ENCODE measurements at regions not wholly inside any gene's neighbourhood (a gene's known extent, or its start where the extent isn't known, plus 50 kb on each side); places are given as distances from the start of the nearest gene placed in this dataset.

DNA sequence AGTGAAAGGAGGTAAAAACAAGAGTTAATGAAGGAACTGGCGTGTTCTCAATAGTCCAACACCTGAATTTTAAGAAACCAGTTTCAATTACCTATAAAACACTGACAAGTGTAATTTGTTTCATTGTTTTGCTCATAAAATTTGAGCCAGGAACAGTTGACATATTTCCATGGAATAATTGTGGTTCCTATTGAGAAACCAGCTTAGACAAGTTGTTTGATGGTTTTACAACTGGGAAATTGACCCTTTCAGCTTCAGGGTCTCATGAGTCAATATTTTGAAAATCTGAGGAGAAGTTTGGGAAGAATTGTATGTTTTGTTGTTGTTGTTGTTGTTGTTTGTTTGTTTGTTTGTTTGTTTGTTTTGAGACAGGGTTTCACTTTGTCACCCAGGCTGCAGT, 69.1 kb upstream of the GADD45A start:
- Histone ChIP-seq H3K9me1 (ENCODE audit: control insufficient read depth, extremely low read depth, insufficient read depth, low read length) (no peaks in the 10 kb centered on the region), H2AFZ (ENCODE audit: control insufficient read depth, low read length) (no peak overlapping the region), H3K27me3 (ENCODE audit: control insufficient read depth, extremely low read depth, insufficient read depth, low read length) (no peaks in the 10 kb centered on the region), H3K79me2 (ENCODE audit: control insufficient read depth, insufficient read depth, low read length) (no peaks in the 10 kb centered on the region), H4K20me1 (ENCODE audit: control insufficient read depth, extremely low read depth, insufficient read depth, low read length) (no peaks in the 10 kb centered on the region), H3K4me3 (ENCODE audit: control insufficient read depth in 2 of 3, extremely low read depth in 1 of 3, insufficient read depth in 2 of 3, low read depth in 1 of 3, low read length in 3 of 3) (no peak overlapping the region), H3K27ac (ENCODE audit: control insufficient read depth, insufficient read depth, low read length) (no peak overlapping the region), H3K9me3 (ENCODE audit: control insufficient read depth, low read depth, low read length) (no peaks in the 10 kb centered on the region), H3K4me2 (ENCODE audit: control insufficient read depth, extremely low read depth, insufficient read depth, low read depth, low read length) (no peak overlapping the region), H3K9ac (ENCODE audit: control insufficient read depth, extremely low read depth, insufficient read depth, low read length) (no peak overlapping the region), H3K36me3 (ENCODE audit: control insufficient read depth in 2 of 2, extremely low read depth in 1 of 2, insufficient read depth in 2 of 2, low read length in 2 of 2) (no peaks in the 10 kb centered on the region), H3K4me1 (ENCODE audit: control insufficient read depth, extremely low read depth, insufficient read depth, low read length) (peaks cover 4% of the 10 kb centered on the region)
- FAIRE-seq (no peak), DNase-seq (ENCODE audit: low read depth, low spot score) (no peak)
- dilution Hi-C loops (cut with MboI; ENCODE audit: extremely low pct_ligation_motif_present, low sequenced_read_pairs) = no loop called here
- TF ChIP-seq, protein P1, sequence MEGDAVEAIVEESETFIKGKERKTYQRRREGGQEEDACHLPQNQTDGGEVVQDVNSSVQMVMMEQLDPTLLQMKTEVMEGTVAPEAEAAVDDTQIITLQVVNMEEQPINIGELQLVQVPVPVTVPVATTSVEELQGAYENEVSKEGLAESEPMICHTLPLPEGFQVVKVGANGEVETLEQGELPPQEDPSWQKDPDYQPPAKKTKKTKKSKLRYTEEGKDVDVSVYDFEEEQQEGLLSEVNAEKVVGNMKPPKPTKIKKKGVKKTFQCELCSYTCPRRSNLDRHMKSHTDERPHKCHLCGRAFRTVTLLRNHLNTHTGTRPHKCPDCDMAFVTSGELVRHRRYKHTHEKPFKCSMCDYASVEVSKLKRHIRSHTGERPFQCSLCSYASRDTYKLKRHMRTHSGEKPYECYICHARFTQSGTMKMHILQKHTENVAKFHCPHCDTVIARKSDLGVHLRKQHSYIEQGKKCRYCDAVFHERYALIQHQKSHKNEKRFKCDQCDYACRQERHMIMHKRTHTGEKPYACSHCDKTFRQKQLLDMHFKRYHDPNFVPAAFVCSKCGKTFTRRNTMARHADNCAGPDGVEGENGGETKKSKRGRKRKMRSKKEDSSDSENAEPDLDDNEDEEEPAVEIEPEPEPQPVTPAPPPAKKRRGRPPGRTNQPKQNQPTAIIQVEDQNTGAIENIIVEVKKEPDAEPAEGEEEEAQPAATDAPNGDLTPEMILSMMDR (optimal IDR thresholded peaks at IDR 0.05 in 1 of 3, IDR thresholded peaks at IDR 0.05 in 1 of 3, conservative IDR thresholded peaks at IDR 0.05 in 1 of 3; ENCODE audit: extremely low read depth in 1 of 3, insufficient read depth in 2 of 3, low read length in 3 of 3) = no peak
- TF ChIP-seq EZH2 (IDR thresholded peaks at IDR 0.05; ENCODE audit: low read length) = no peak

DNA sequence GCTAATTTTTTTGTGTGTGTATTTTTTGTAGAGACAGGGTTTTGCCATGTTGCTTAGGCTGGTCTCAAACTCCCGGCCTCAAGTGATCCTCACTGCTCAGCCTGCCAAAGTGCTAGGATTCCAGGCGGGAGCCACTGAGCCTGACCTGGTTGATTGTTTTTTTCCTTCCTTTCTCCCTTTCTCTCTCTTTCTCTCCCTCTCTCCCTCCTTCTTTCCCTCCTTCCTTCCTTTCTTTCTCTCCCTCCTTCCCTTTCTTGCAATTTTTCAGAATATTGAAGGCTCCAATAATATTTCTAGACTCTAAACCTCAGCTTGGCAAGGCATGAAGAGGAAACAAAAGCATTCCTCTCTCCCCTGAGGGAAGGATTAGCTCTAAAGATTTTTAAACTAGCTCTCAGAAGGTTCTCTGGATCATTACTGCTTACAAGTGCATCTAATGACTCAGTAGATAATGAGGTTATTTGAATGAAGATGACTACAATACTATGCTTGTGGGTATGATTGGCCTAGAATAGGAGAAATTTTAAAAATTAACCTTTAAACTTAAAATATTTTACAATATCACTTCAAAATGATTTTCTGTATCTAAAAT, 68.5 kb upstream of the GADD45A start:
- no peak for TF ChIP-seq EZH2 (IDR thresholded peaks at IDR 0.05; ENCODE audit: low read length)
- TF ChIP-seq, protein P1 (optimal IDR thresholded peaks at IDR 0.05 in 1 of 3, IDR thresholded peaks at IDR 0.05 in 1 of 3, conservative IDR thresholded peaks at IDR 0.05 in 1 of 3; ENCODE audit: extremely low read depth in 1 of 3, insufficient read depth in 2 of 3, low read length in 3 of 3) = no peak
- Histone ChIP-seq H3K27me3 (ENCODE audit: control insufficient read depth, extremely low read depth, insufficient read depth, low read length) (no peaks in the 10 kb centered on the region), H3K9me1 (ENCODE audit: control insufficient read depth, extremely low read depth, insufficient read depth, low read length) (no peaks in the 10 kb centered on the region), H3K9me3 (ENCODE audit: control insufficient read depth, low read depth, low read length) (no peaks in the 10 kb centered on the region), H2AFZ (ENCODE audit: control insufficient read depth, low read length) (no peak overlapping the region), H3K4me2 (ENCODE audit: control insufficient read depth, extremely low read depth, insufficient read depth, low read depth, low read length) (no peak overlapping the region), H3K36me3 (ENCODE audit: control insufficient read depth in 2 of 2, extremely low read depth in 1 of 2, insufficient read depth in 2 of 2, low read length in 2 of 2) (no peaks in the 10 kb centered on the region), H4K20me1 (ENCODE audit: control insufficient read depth, extremely low read depth, insufficient read depth, low read length) (no peaks in the 10 kb centered on the region), H3K4me3 (ENCODE audit: control insufficient read depth in 2 of 3, extremely low read depth in 1 of 3, insufficient read depth in 2 of 3, low read depth in 1 of 3, low read length in 3 of 3) (no peak overlapping the region), H3K27ac (ENCODE audit: control insufficient read depth, insufficient read depth, low read length) (no peak overlapping the region), H3K9ac (ENCODE audit: control insufficient read depth, extremely low read depth, insufficient read depth, low read length) (no peak overlapping the region), H3K79me2 (ENCODE audit: control insufficient read depth, insufficient read depth, low read length) (no peaks in the 10 kb centered on the region), H3K4me1 (ENCODE audit: control insufficient read depth, extremely low read depth, insufficient read depth, low read length) (peaks cover 4% of the 10 kb centered on the region)
- dilution Hi-C loops (cut with MboI; ENCODE audit: extremely low pct_ligation_motif_present, low sequenced_read_pairs) = no loop called here
- DNase-seq (ENCODE audit: low read depth, low spot score) (no peak), FAIRE-seq (peak; percentile 61)

Measured in keratinocyte (primary cell).